ENCODE measurements at regions not wholly inside any gene's neighbourhood (a gene's known extent, or its start where the extent isn't known, plus 50 kb on each side); places are given as distances from the start of the nearest gene placed in this dataset.

GRCh38 chr13:59360108-59360507 lies 803.6 kb downstream of the DIAPH3 start:
- DNase-seq (ENCODE audit: extremely low read depth, low read depth): no peak

GRCh38 chr13:59360916-59361315 lies 802.8 kb downstream of the DIAPH3 start:
- no peak for DNase-seq (ENCODE audit: extremely low read depth, low read depth)
- no peak for TF ChIP-seq CTCF (IDR thresholded peaks at IDR 0.05; ENCODE audit: low read depth, low read length)

More at GRCh38 chr13:59360108-59360507, 803.6 kb downstream of the DIAPH3 start:
- no peak for TF ChIP-seq CTCF (IDR thresholded peaks at IDR 0.05; ENCODE audit: low read depth, low read length)

GRCh38 chr13:59363313-59363712 lies 800.4 kb downstream of the DIAPH3 start:
- TF ChIP-seq CTCF (IDR thresholded peaks at IDR 0.05; ENCODE audit: low read depth, low read length): no peak
- DNase-seq (ENCODE audit: extremely low read depth, low read depth): no peak

GRCh38 chr13:59363947-59364346 lies 799.8 kb downstream of the DIAPH3 start:
- DNase-seq (ENCODE audit: extremely low read depth, low read depth): no peak
- no peak for TF ChIP-seq CTCF (IDR thresholded peaks at IDR 0.05; ENCODE audit: low read depth, low read length)

DNA sequence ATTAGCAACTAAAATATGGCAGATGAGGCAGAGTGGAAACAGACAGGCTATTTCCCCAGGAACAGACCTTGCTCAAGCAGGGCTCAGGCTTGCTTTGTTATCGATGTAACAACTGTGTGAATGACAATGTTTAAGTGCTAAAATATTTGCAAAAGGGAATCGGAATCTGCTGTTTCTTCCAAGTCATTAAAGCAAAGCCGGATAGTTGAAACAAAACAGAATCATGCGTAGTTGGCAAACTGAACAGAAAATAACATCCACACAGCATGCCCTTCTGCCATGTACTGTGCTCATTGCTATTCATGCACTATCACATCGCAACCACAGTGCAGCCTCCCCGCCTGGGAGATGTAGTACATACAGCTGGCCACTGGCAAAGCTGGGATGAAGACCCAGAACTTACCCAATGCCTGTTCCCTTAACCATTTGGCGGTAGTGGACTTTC lies 799.1 kb downstream of the DIAPH3 start:
- DNase-seq (ENCODE audit: extremely low read depth, low read depth): no peak
- no peak for TF ChIP-seq CTCF (IDR thresholded peaks at IDR 0.05; ENCODE audit: low read depth, low read length)

DNA sequence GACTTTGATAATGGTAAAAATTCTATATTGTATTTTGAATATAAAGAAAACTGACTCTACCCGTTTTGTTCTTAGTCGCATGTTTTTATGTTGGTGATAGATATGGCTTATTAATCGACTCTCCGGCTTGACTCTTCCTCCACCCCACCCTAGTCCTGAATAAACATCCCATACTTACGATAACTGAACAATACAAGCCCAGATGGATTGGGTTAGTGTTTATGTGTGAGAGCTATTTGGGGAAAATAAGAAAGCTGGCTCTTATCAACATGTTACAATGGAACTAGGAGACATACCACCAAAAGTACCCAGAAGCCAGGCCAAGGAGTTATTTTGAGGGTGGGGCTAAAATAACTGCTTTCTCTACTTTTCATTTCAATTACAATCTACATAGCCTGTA lies 796.3 kb downstream of the DIAPH3 start:
- TF ChIP-seq CTCF (IDR thresholded peaks at IDR 0.05; ENCODE audit: low read depth, low read length): no peak
- no peak for DNase-seq (ENCODE audit: extremely low read depth, low read depth)

GRCh38 chr13:59367904-59368303 lies 795.8 kb downstream of the DIAPH3 start:
- TF ChIP-seq CTCF (IDR thresholded peaks at IDR 0.05; ENCODE audit: low read depth, low read length): no peak
- no peak for DNase-seq (ENCODE audit: extremely low read depth, low read depth)

All from AG09319 (cell line).